Adipocyte (in vitro differentiated cells): ENCODE measurements at regions not wholly inside any gene's neighbourhood (a gene's known extent, or its start where the extent isn't known, plus 50 kb on each side); places are given as distances from the start of the nearest gene placed in this dataset.

Experiments
- DNase-seq: peaks from one replicate; pipeline ENCODE4 v3.0.0-alpha.2; 2015; ENCODE audit warnings: low read depth
- H3K27me3 ChIP-seq: replicated peaks from 2 replicates; pipeline ENCODE4 v1.7.0; 2013; ENCODE audit warnings: mild to moderate bottlenecking, low read length, moderate library complexity; ENCODE audit not compliant: control insufficient read depth, insufficient read depth
- H3K36me3 ChIP-seq: 2 replicates; pipeline ENCODE4 v1.7.0; 2013; ENCODE audit warnings: low read length, mild to moderate bottlenecking, moderate library complexity; ENCODE audit not compliant: control insufficient read depth, insufficient read depth, severe bottlenecking
- H3K4me1 ChIP-seq: 2 replicates; pipeline ENCODE4 v1.7.0; 2013; ENCODE audit warnings: mild to moderate bottlenecking, low read length, moderate library complexity; ENCODE audit not compliant: control insufficient read depth, insufficient read depth
- H3K4me3 ChIP-seq: 2 replicates; pipeline ENCODE4 v1.7.0; 2013; ENCODE audit warnings: mild to moderate bottlenecking, low read length, moderate library complexity
- H3K9ac ChIP-seq: 2 replicates; pipeline ENCODE4 v1.7.0; 2013; ENCODE audit warnings: mild to moderate bottlenecking, low read length, moderate library complexity
- H3K9me3 ChIP-seq: 2 replicates; pipeline ENCODE4 v1.7.0; 2013; ENCODE audit warnings: mild to moderate bottlenecking, low read length, moderate library complexity; ENCODE audit not compliant: control insufficient read depth

GRCh38 chr2:64787698-64788097, 134.0 kb upstream of the SERTAD2 start:
- DNase-seq, result no peak
- Histone ChIP-seq H3K27me3 (no peaks in the 10 kb centered on the region), H3K36me3 (no peaks in the 10 kb centered on the region), H3K4me3 (no peak overlapping the region), H3K9ac (no peak overlapping the region), H3K4me1 (peaks cover 7% of the 10 kb centered on the region), H3K9me3 (no peaks in the 10 kb centered on the region)

GRCh38 chr2:64789466-64790320, 136.0 kb upstream of the SERTAD2 start:
- H3K9me3 ChIP-seq, result no peaks in the 10 kb centered on the region
- H3K9ac ChIP-seq, result no peak overlapping the region
- H3K4me3 ChIP-seq, result no peak overlapping the region
- H3K4me1 ChIP-seq, result peaks cover 5% of the 10 kb centered on the region
- no peaks in the 10 kb centered on the region for H3K36me3 ChIP-seq
- H3K27me3 ChIP-seq, result no peaks in the 10 kb centered on the region
- no peak for DNase-seq

GRCh38 chr2:64792300-64792699, 138.6 kb upstream of the SERTAD2 start:
- no peak overlapping the region for H3K9ac ChIP-seq
- no peaks in the 10 kb centered on the region for H3K36me3 ChIP-seq
- H3K4me3 ChIP-seq, result no peak overlapping the region
- no peaks in the 10 kb centered on the region for H3K27me3 ChIP-seq
- peaks cover 4% of the 10 kb centered on the region for H3K4me1 ChIP-seq
- no peak for DNase-seq
- no peaks in the 10 kb centered on the region for H3K9me3 ChIP-seq

- no peaks in the 10 kb centered on the region for H3K36me3 ChIP-seq
- H3K9ac ChIP-seq, result no peak overlapping the region
- DNase-seq, result no peak
- peaks cover 9% of the 10 kb centered on the region for H3K4me1 ChIP-seq
- H3K4me3 ChIP-seq, result no peak overlapping the region
- no peaks in the 10 kb centered on the region for H3K9me3 ChIP-seq
- no peaks in the 10 kb centered on the region for H3K27me3 ChIP-seq
Observed at GRCh38 chr2:64792995-64793639, 139.4 kb upstream of the SERTAD2 start.

GRCh38 chr2:64793701-64794100, 140.0 kb upstream of the SERTAD2 start:
- Histone ChIP-seq H3K27me3 (no peaks in the 10 kb centered on the region), H3K9ac (no peak overlapping the region), H3K9me3 (no peaks in the 10 kb centered on the region), H3K4me3 (no peak overlapping the region), H3K36me3 (no peaks in the 10 kb centered on the region), H3K4me1 (peaks cover 13% of the 10 kb centered on the region)
- no peak for DNase-seq

GRCh38 chr2:64794426-64794995, 140.8 kb upstream of the SERTAD2 start:
- Histone ChIP-seq H3K36me3 (no peaks in the 10 kb centered on the region), H3K4me1 (peaks cover 13% of the 10 kb centered on the region), H3K27me3 (no peaks in the 10 kb centered on the region), H3K9me3 (no peaks in the 10 kb centered on the region), H3K4me3 (no peak overlapping the region), H3K9ac (no peak overlapping the region)
- DNase-seq, result no peak

GRCh38 chr2:64795024-64795592, 141.4 kb upstream of the SERTAD2 start:
- no peak overlapping the region for H3K9ac ChIP-seq
- no peak overlapping the region for H3K4me3 ChIP-seq
- H3K36me3 ChIP-seq, result no peaks in the 10 kb centered on the region
- H3K27me3 ChIP-seq, result no peaks in the 10 kb centered on the region
- H3K4me1 ChIP-seq, result peaks cover 13% of the 10 kb centered on the region
- no peaks in the 10 kb centered on the region for H3K9me3 ChIP-seq
- no peak for DNase-seq

GRCh38 chr2:64796926-64797325, 143.2 kb upstream of the SERTAD2 start:
- Histone ChIP-seq H3K36me3 (no peaks in the 10 kb centered on the region), H3K27me3 (no peaks in the 10 kb centered on the region), H3K4me1 (peaks cover 13% of the 10 kb centered on the region), H3K9ac (no peak overlapping the region), H3K9me3 (no peaks in the 10 kb centered on the region), H3K4me3 (no peak overlapping the region)
- no peak for DNase-seq

- Histone ChIP-seq H3K36me3 (no peaks in the 10 kb centered on the region), H3K4me3 (no peak overlapping the region), H3K9ac (no peak overlapping the region), H3K9me3 (no peaks in the 10 kb centered on the region), H3K4me1 (peaks cover 13% of the 10 kb centered on the region), H3K27me3 (no peaks in the 10 kb centered on the region)
- DNase-seq, result peak; percentile 56
Observed at GRCh38 chr2:64797881-64798575, 144.3 kb upstream of the SERTAD2 start.

- H3K9me3 ChIP-seq, result no peaks in the 10 kb centered on the region
- DNase-seq, result no peak
- H3K36me3 ChIP-seq, result no peaks in the 10 kb centered on the region
- H3K4me1 ChIP-seq, result peaks cover 9% of the 10 kb centered on the region
- no peaks in the 10 kb centered on the region for H3K27me3 ChIP-seq
- no peak overlapping the region for H3K4me3 ChIP-seq
- no peak overlapping the region for H3K9ac ChIP-seq
Observed at GRCh38 chr2:64799592-64800252, 146.0 kb upstream of the SERTAD2 start.
